MG63 (cell line): ENCODE measurements at regions not wholly inside any gene's neighbourhood (a gene's known extent, or its start where the extent isn't known, plus 50 kb on each side); places are given as distances from the start of the nearest gene placed in this dataset.
"Not testable (repeated sequence)": the region's sequence is repeated elsewhere in the genome, so short reads cannot be mapped to it uniquely, and the experiment has no call there.

Experiments used
- DNase-seq: peaks from one replicate; pipeline ENCODE4 v3.0.0-alpha.2; 2020
- H3K27me3 ChIP-seq: fragments of 250-450 bp; sonication (Bioruptor Pico); 2 replicates; pipeline ENCODE4 v1.5.1; 2020; ENCODE audit warnings: mild to moderate bottlenecking, moderate library complexity
- H3K36me3 ChIP-seq: fragments of 250-450 bp; sonication (Bioruptor Pico); 2 replicates; pipeline ENCODE4 v1.5.1; 2020; ENCODE audit warnings: mild to moderate bottlenecking, moderate library complexity
- H3K4me3 ChIP-seq: fragments of 250-450 bp; sonication (Bioruptor Pico); 2 replicates; pipeline ENCODE4 v1.5.1; 2020; ENCODE audit warnings: mild to moderate bottlenecking, moderate library complexity
- H3K9me3 ChIP-seq: fragments of 250-450 bp; sonication (Bioruptor Pico); 2 replicates; pipeline ENCODE4 v1.5.1; 2020; ENCODE audit warnings: mild to moderate bottlenecking, moderate library complexity

- no peak for DNase-seq
- H3K27me3 ChIP-seq, result no peaks in the 10 kb centered on the region
Measured at GRCh38 chr7:106551936-106552335, 109.0 kb downstream of the CCDC71L start.

GRCh38 chr7:106548491-106548890, 112.5 kb downstream of the CCDC71L start:
- H3K4me3 ChIP-seq, result no peak overlapping the region
- DNase-seq, result no peak
- no peaks in the 10 kb centered on the region for H3K27me3 ChIP-seq
- no peaks in the 10 kb centered on the region for H3K9me3 ChIP-seq
- H3K36me3 ChIP-seq, result no peaks in the 10 kb centered on the region

More at GRCh38 chr7:106551936-106552335, 109.0 kb downstream of the CCDC71L start:
- H3K4me3 ChIP-seq, result no peak overlapping the region
- no peaks in the 10 kb centered on the region for H3K36me3 ChIP-seq
- H3K9me3 ChIP-seq, result no peaks in the 10 kb centered on the region

GRCh38 chr7:106545275-106545674, 115.7 kb downstream of the CCDC71L start:
- no peaks in the 10 kb centered on the region for H3K27me3 ChIP-seq
- DNase-seq, result no peak
- no peaks in the 10 kb centered on the region for H3K9me3 ChIP-seq
- H3K4me3 ChIP-seq, result no peak overlapping the region
- H3K36me3 ChIP-seq, result no peaks in the 10 kb centered on the region

GRCh38 chr7:106543221-106543757, 117.7 kb downstream of the CCDC71L start:
- no peak for DNase-seq
- no peak overlapping the region for H3K4me3 ChIP-seq
- no peaks in the 10 kb centered on the region for H3K36me3 ChIP-seq

GRCh38 chr7:106542550-106543220, 118.3 kb downstream of the CCDC71L start:
- Histone ChIP-seq H3K4me3 (no peak overlapping the region), H3K36me3 (no peaks in the 10 kb centered on the region), H3K9me3 (no peaks in the 10 kb centered on the region), H3K27me3 (no peaks in the 10 kb centered on the region)
- DNase-seq, result peak; percentile 52

More at GRCh38 chr7:106543221-106543757, 117.7 kb downstream of the CCDC71L start:
- H3K9me3 ChIP-seq, result no peaks in the 10 kb centered on the region
- no peaks in the 10 kb centered on the region for H3K27me3 ChIP-seq

GRCh38 chr7:106538638-106539037, 122.3 kb downstream of the CCDC71L start:
- no peak for DNase-seq
- Histone ChIP-seq H3K36me3 (no peaks in the 10 kb centered on the region), H3K9me3 (no peaks in the 10 kb centered on the region), H3K4me3 (no peak overlapping the region), H3K27me3 (no peaks in the 10 kb centered on the region)

GRCh38 chr7:106537119-106537518, 123.8 kb downstream of the CCDC71L start:
- no peaks in the 10 kb centered on the region for H3K36me3 ChIP-seq
- no peak for DNase-seq
- H3K27me3 ChIP-seq, result no peaks in the 10 kb centered on the region

GRCh38 chr7:106536079-106536478, 124.9 kb downstream of the CCDC71L start:
- no peak for DNase-seq
- no peaks in the 10 kb centered on the region for H3K27me3 ChIP-seq
- no peaks in the 10 kb centered on the region for H3K9me3 ChIP-seq
- H3K36me3 ChIP-seq, result no peaks in the 10 kb centered on the region
- H3K4me3 ChIP-seq, result no peak overlapping the region

More at GRCh38 chr7:106537119-106537518, 123.8 kb downstream of the CCDC71L start:
- Histone ChIP-seq H3K9me3 (no peaks in the 10 kb centered on the region), H3K4me3 (no peak overlapping the region)

GRCh38 chr7:106535234-106535932, 125.6 kb downstream of the CCDC71L start:
- no peak for DNase-seq
- no peaks in the 10 kb centered on the region for H3K9me3 ChIP-seq
- no peak overlapping the region for H3K4me3 ChIP-seq
- H3K36me3 ChIP-seq, result no peaks in the 10 kb centered on the region
- no peaks in the 10 kb centered on the region for H3K27me3 ChIP-seq

- no peaks in the 10 kb centered on the region for H3K27me3 ChIP-seq
- DNase-seq, result no peak
- H3K4me3 ChIP-seq, result no peak overlapping the region
Measured at GRCh38 chr7:106534271-106534846, 126.6 kb downstream of the CCDC71L start.

GRCh38 chr7:106530183-106530582, 130.8 kb downstream of the CCDC71L start:
- not testable (repeated sequence) for DNase-seq, H3K27me3 ChIP-seq, H3K36me3 ChIP-seq, H3K9me3 ChIP-seq, H3K4me3 ChIP-seq

More at GRCh38 chr7:106534271-106534846, 126.6 kb downstream of the CCDC71L start:
- no peaks in the 10 kb centered on the region for H3K9me3 ChIP-seq
- H3K36me3 ChIP-seq, result no peaks in the 10 kb centered on the region

- H3K4me3 ChIP-seq, DNase-seq, H3K27me3 ChIP-seq: not testable (repeated sequence)
Measured at GRCh38 chr7:106526617-106527016, 134.3 kb downstream of the CCDC71L start.

GRCh38 chr7:106524690-106525059, 136.3 kb downstream of the CCDC71L start:
- Histone ChIP-seq H3K27me3 (no peaks in the 10 kb centered on the region), H3K4me3 (no peak overlapping the region), H3K36me3 (no peaks in the 10 kb centered on the region), H3K9me3 (no peaks in the 10 kb centered on the region)
- DNase-seq, result no peak

More at GRCh38 chr7:106526617-106527016, 134.3 kb downstream of the CCDC71L start:
- not testable (repeated sequence) for H3K36me3 ChIP-seq, H3K9me3 ChIP-seq

- DNase-seq, result no peak
- Histone ChIP-seq H3K27me3 (no peaks in the 10 kb centered on the region), H3K9me3 (no peaks in the 10 kb centered on the region), H3K36me3 (no peaks in the 10 kb centered on the region), H3K4me3 (no peak overlapping the region)
Measured at GRCh38 chr7:106523482-106523881, 137.5 kb downstream of the CCDC71L start.

GRCh38 chr7:106522696-106523095, 138.3 kb downstream of the CCDC71L start:
- H3K36me3 ChIP-seq, result no peaks in the 10 kb centered on the region
- H3K4me3 ChIP-seq, result no peak overlapping the region
- no peaks in the 10 kb centered on the region for H3K27me3 ChIP-seq
- no peak for DNase-seq
- no peaks in the 10 kb centered on the region for H3K9me3 ChIP-seq

- Histone ChIP-seq H3K36me3 (no peaks in the 10 kb centered on the region), H3K27me3 (no peaks in the 10 kb centered on the region), H3K4me3 (no peak overlapping the region), H3K9me3 (no peaks in the 10 kb centered on the region)
- DNase-seq, result no peak
Measured at GRCh38 chr7:106521541-106521940, 139.4 kb downstream of the CCDC71L start.

- H3K9me3 ChIP-seq, result no peaks in the 10 kb centered on the region
- DNase-seq, result no peak
Measured at GRCh38 chr7:106520962-106521514, 139.9 kb downstream of the CCDC71L start.

More at GRCh38 chr7:106520962-106521514, 139.9 kb downstream of the CCDC71L start:
- Histone ChIP-seq H3K27me3 (no peaks in the 10 kb centered on the region), H3K36me3 (no peaks in the 10 kb centered on the region), H3K4me3 (no peak overlapping the region)
